ENCODE measurements at regions not wholly inside any gene's neighbourhood (a gene's known extent, or its start where the extent isn't known, plus 50 kb on each side); places are given as distances from the start of the nearest gene placed in this dataset.

DNA sequence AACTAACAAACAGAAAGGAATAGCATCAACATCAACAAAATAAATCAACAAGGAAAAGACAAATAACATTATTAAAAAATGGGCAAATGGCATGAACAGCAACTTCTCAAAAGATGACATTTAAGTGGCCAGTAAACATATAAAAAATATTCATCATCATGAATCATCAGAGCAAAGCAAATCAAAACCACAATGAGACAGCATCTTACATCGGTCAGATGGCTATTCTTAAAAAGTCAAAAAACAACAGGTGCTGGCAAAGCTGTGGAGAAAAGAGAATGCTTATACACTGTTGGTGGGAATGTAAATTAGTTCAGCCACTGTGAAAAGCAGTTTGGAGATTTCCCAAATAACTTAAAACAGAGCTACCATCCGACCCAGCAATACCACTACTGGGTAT is 327.1 kb downstream of the CMPK2 start:
- POLR2A ChIA-PET = no interaction called here
- intact Hi-C loops (cut with micrococcal nuclease) = no loop called here
- no peak overlapping the region for H3K27ac Mint-ChIP-seq (ENCODE audit: low read depth, unreplicated experiment)
- peaks cover 22% of the 10 kb centered on the region for H3K9me3 Mint-ChIP-seq (ENCODE audit: unreplicated experiment)
- no peaks in the 10 kb centered on the region for H3K36me3 Mint-ChIP-seq (ENCODE audit: insufficient read depth, unreplicated experiment)
- TF ChIP-seq, protein P1, sequence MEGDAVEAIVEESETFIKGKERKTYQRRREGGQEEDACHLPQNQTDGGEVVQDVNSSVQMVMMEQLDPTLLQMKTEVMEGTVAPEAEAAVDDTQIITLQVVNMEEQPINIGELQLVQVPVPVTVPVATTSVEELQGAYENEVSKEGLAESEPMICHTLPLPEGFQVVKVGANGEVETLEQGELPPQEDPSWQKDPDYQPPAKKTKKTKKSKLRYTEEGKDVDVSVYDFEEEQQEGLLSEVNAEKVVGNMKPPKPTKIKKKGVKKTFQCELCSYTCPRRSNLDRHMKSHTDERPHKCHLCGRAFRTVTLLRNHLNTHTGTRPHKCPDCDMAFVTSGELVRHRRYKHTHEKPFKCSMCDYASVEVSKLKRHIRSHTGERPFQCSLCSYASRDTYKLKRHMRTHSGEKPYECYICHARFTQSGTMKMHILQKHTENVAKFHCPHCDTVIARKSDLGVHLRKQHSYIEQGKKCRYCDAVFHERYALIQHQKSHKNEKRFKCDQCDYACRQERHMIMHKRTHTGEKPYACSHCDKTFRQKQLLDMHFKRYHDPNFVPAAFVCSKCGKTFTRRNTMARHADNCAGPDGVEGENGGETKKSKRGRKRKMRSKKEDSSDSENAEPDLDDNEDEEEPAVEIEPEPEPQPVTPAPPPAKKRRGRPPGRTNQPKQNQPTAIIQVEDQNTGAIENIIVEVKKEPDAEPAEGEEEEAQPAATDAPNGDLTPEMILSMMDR (IDR thresholded peaks at IDR 0.05; ENCODE audit: unreplicated experiment) = no peak
- H3K4me1 Mint-ChIP-seq (ENCODE audit: insufficient read depth, unreplicated experiment) = no peaks in the 10 kb centered on the region
- CTCF ChIA-PET = no interaction called here
- H3K4me3 Mint-ChIP-seq (ENCODE audit: unreplicated experiment) = no peak overlapping the region
- H3K27me3 Mint-ChIP-seq (ENCODE audit: insufficient read depth, unreplicated experiment) = no peaks in the 10 kb centered on the region
- BruUV-seq (replicated peaks) = no TSS peak
- DNase-seq (ENCODE audit: unreplicated experiment) = peak; percentile 7

DNA sequence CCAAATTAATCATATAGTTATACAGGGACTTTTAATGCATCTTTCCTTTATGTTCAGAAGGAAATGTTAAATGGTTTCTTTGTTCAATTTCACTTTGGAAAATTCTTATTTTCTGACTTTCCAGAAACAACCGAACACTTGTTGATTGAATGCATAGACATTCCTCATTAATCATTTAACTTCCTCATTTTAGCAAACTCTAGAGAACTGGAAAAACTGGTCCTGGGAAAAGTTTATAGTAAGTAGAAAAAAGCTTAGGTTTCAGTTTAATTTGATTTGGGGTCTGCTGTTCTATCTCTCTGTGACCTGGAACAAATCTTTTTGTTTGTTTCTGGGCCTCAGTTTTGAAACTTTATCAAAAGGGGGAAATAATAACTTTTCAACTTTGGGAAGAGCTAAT is 320.4 kb downstream of the CMPK2 start:
- TF ChIP-seq, protein P1 (IDR thresholded peaks at IDR 0.05; ENCODE audit: unreplicated experiment) = no peak
- no peak overlapping the region for H3K4me3 Mint-ChIP-seq (ENCODE audit: unreplicated experiment)
- H3K9me3 Mint-ChIP-seq (ENCODE audit: unreplicated experiment) = peaks cover 17% of the 10 kb centered on the region
- intact Hi-C loops (cut with micrococcal nuclease) = no loop called here
- no TSS peak for BruUV-seq (replicated peaks)
- no peaks in the 10 kb centered on the region for H3K27me3 Mint-ChIP-seq (ENCODE audit: insufficient read depth, unreplicated experiment)
- DNase-seq (ENCODE audit: unreplicated experiment) = no peak
- POLR2A ChIA-PET = no interaction called here
- no peak overlapping the region for H3K27ac Mint-ChIP-seq (ENCODE audit: low read depth, unreplicated experiment)
- CTCF ChIA-PET = interaction anchor here (0.5 to 0.7 kb wide), 2 partner anchors 174 to 260 kb away, joined by 3 read pairs; no protein-coding TSS in a partner anchor
- H3K4me1 Mint-ChIP-seq (ENCODE audit: insufficient read depth, unreplicated experiment) = no peaks in the 10 kb centered on the region
- no peaks in the 10 kb centered on the region for H3K36me3 Mint-ChIP-seq (ENCODE audit: insufficient read depth, unreplicated experiment)

DNA sequence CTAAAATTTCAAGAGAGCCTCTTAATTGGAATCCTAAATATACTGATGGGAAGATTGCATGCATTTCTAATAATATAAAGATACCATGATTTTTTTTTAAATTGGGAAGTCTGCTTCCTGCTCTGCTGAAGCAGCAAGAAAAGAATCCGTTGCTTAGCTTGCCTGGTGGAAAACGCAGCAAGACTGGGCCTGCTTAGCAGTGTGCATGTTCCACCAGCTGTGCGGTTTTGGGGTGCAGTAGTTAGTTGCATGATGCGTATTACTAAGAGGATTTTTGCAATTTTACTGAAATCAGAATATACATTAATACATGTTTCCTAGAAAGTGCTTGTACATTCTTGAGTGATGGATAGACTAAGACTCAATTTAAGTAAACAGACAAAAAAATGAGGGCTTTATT is 319.9 kb downstream of the CMPK2 start:
- Mint-ChIP-seq H3K4me1 (ENCODE audit: insufficient read depth, unreplicated experiment) (no peaks in the 10 kb centered on the region), H3K36me3 (ENCODE audit: insufficient read depth, unreplicated experiment) (no peaks in the 10 kb centered on the region), H3K27me3 (ENCODE audit: insufficient read depth, unreplicated experiment) (no peaks in the 10 kb centered on the region), H3K27ac (ENCODE audit: low read depth, unreplicated experiment) (no peak overlapping the region), H3K4me3 (ENCODE audit: unreplicated experiment) (no peak overlapping the region), H3K9me3 (ENCODE audit: unreplicated experiment) (peaks cover 20% of the 10 kb centered on the region)
- TF ChIP-seq, protein P1 (IDR thresholded peaks at IDR 0.05; ENCODE audit: unreplicated experiment) = no peak
- CTCF ChIA-PET = interaction anchor here (0.7 kb wide), 1 partner anchor 174 kb away, joined by 3 read pairs; no protein-coding TSS in a partner anchor
- intact Hi-C loops (cut with micrococcal nuclease) = no loop called here
- POLR2A ChIA-PET = no interaction called here
- BruUV-seq (replicated peaks) = no TSS peak
- no peak for DNase-seq (ENCODE audit: unreplicated experiment)

DNA sequence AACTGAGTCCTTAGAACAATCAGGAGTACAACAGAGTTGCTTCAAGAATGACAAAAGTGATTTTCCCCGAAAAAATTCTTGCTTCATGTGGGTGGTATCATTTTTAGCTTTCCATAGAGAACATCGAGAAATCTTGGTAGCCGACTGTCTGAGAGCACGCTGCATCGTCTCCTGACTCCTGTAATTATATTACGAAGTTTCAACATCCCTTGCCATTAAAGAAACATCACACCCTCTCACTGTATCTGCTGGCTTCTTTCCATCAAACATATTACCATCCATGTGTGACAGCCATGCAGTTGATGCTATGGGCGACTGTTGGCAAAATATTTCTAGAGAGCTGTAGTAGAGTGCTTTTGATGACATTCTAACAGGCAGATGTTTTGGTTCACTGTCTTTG is 311.2 kb downstream of the CMPK2 start:
- Mint-ChIP-seq H3K9me3 (ENCODE audit: unreplicated experiment) (peaks cover 11% of the 10 kb centered on the region), H3K27ac (ENCODE audit: low read depth, unreplicated experiment) (no peak overlapping the region), H3K4me1 (ENCODE audit: insufficient read depth, unreplicated experiment) (peaks cover 12% of the 10 kb centered on the region), H3K4me3 (ENCODE audit: unreplicated experiment) (no peak overlapping the region), H3K27me3 (ENCODE audit: insufficient read depth, unreplicated experiment) (no peaks in the 10 kb centered on the region), H3K36me3 (ENCODE audit: insufficient read depth, unreplicated experiment) (no peaks in the 10 kb centered on the region)
- no TSS peak for BruUV-seq (replicated peaks)
- DNase-seq (ENCODE audit: unreplicated experiment) = no peak
- intact Hi-C loops (cut with micrococcal nuclease) = no loop called here
- ChIA-PET POLR2A (no interaction called here), CTCF (interaction anchor here (0.6 kb wide), 1 partner anchor 1473 kb away, joined by 3 read pairs; no protein-coding TSS in a partner anchor)
- TF ChIP-seq, protein P1 (IDR thresholded peaks at IDR 0.05; ENCODE audit: unreplicated experiment) = no peak

Data from MCF 10A (cell line).